AG04450 (cell line): ENCODE measurements at regions not wholly inside any gene's neighbourhood (a gene's known extent, or its start where the extent isn't known, plus 50 kb on each side); places are given as distances from the start of the nearest gene placed in this dataset.

Experiments used
- CTCF ChIA-PET: fragments of 300-600, 350-600 bp; formaldehyde crosslinking; extraction: SDS; loops from one replicate; lab custom pipeline; 2022; ENCODE audit warnings: antibody characterized with exemption, inconsistent platforms; lab: Charles Lee
- POLR2A ChIA-PET: fragments of 350-600 bp; formaldehyde crosslinking; extraction: SDS; loops from one replicate; lab custom pipeline; 2021; ENCODE audit warnings: antibody characterized with exemption, inconsistent platforms; lab: Yijun Ruan, JAX
- DNase-seq: peaks from one replicate; pipeline ENCODE4 v3.0.0-alpha.2; 2011; ENCODE audit warnings: low read depth, low spot score
- H3K27ac ChIP-seq: one replicate; pipeline ENCODE4 v1.5.1; 2012; ENCODE audit warnings: low read depth, low read length, control low read depth
- H3K27me3 ChIP-seq: one replicate; pipeline ENCODE4 v1.6.0; 2012; ENCODE audit warnings: low read length; ENCODE audit not compliant: control insufficient read depth, insufficient read depth
- H3K4me3 ChIP-seq: 2 replicates; pipeline ENCODE4 v1.5.1; 2011; ENCODE audit warnings: mild to moderate bottlenecking, low read depth, low read length, control low read depth
- H3K9me3 ChIP-seq: 2 replicates; pipeline ENCODE4 v1.5.1; 2012; ENCODE audit warnings: low read length; ENCODE audit not compliant: control insufficient read depth, insufficient read depth
- TF ChIP-seq, protein P1 (sequence below): IDR thresholded peaks from 2 replicates; pipeline ENCODE4 v1.5.1; 2011; ENCODE audit warnings: low read depth, low read length, control low read depth, inconsistent platforms

GRCh38 chr7:126215785-126216184, 1037.0 kb downstream of the GRM8 start:
- POLR2A ChIA-PET: no interaction called here
- DNase-seq: no peak
- Histone ChIP-seq H3K27me3 (no peaks in the 10 kb centered on the region), H3K9me3 (peaks cover 7% of the 10 kb centered on the region), H3K27ac (no peak overlapping the region), H3K4me3 (no peak overlapping the region)
- CTCF ChIA-PET: no interaction called here
- TF ChIP-seq, protein P1, sequence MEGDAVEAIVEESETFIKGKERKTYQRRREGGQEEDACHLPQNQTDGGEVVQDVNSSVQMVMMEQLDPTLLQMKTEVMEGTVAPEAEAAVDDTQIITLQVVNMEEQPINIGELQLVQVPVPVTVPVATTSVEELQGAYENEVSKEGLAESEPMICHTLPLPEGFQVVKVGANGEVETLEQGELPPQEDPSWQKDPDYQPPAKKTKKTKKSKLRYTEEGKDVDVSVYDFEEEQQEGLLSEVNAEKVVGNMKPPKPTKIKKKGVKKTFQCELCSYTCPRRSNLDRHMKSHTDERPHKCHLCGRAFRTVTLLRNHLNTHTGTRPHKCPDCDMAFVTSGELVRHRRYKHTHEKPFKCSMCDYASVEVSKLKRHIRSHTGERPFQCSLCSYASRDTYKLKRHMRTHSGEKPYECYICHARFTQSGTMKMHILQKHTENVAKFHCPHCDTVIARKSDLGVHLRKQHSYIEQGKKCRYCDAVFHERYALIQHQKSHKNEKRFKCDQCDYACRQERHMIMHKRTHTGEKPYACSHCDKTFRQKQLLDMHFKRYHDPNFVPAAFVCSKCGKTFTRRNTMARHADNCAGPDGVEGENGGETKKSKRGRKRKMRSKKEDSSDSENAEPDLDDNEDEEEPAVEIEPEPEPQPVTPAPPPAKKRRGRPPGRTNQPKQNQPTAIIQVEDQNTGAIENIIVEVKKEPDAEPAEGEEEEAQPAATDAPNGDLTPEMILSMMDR: no peak

GRCh38 chr7:126213876-126214275, 1038.9 kb downstream of the GRM8 start:
- TF ChIP-seq, protein P1: no peak
- ChIA-PET POLR2A (no interaction called here), CTCF (no interaction called here)
- DNase-seq: no peak
- no peak overlapping the region for H3K4me3 ChIP-seq
- no peaks in the 10 kb centered on the region for H3K27me3 ChIP-seq
- H3K27ac ChIP-seq: no peak overlapping the region
- peaks cover 7% of the 10 kb centered on the region for H3K9me3 ChIP-seq

GRCh38 chr7:126211875-126212274, 1040.9 kb downstream of the GRM8 start:
- ChIA-PET POLR2A (no interaction called here), CTCF (no interaction called here)
- TF ChIP-seq, protein P1: no peak
- Histone ChIP-seq H3K27me3 (no peaks in the 10 kb centered on the region), H3K27ac (no peak overlapping the region), H3K4me3 (no peak overlapping the region), H3K9me3 (peaks cover 7% of the 10 kb centered on the region)
- no peak for DNase-seq

GRCh38 chr7:126210707-126211106, 1042.0 kb downstream of the GRM8 start:
- POLR2A ChIA-PET: no interaction called here
- Histone ChIP-seq H3K27me3 (no peaks in the 10 kb centered on the region), H3K4me3 (no peak overlapping the region), H3K9me3 (peaks cover 4% of the 10 kb centered on the region; the same call in 1 of the 2 replicates), H3K27ac (no peak overlapping the region)
- CTCF ChIA-PET: no interaction called here
- TF ChIP-seq, protein P1: no peak
- DNase-seq: no peak

- no peak for DNase-seq
- TF ChIP-seq, protein P1: no peak
- ChIA-PET POLR2A (no interaction called here), CTCF (no interaction called here)
- Histone ChIP-seq H3K27me3 (no peaks in the 10 kb centered on the region), H3K4me3 (no peak overlapping the region), H3K9me3 (peaks cover 7% of the 10 kb centered on the region), H3K27ac (no peak overlapping the region)
These were observed 1049.6 kb downstream of the GRM8 start for GRCh38 chr7:126203185-126203584.
